Gastroesophageal sphincter (tissue), 3 donors: ENCODE measurements at regions not wholly inside any gene's neighbourhood (a gene's known extent, or its start where the extent isn't known, plus 50 kb on each side); places are given as distances from the start of the nearest gene placed in this dataset.

Experiments
- EP300 ChIP-seq: sonication (generic); formaldehyde crosslinking; IDR thresholded peaks from one replicate; pipeline ENCODE4 v1.6.1; 2017; ENCODE audit warnings: antibody characterized with exemption, mild to moderate bottlenecking
- TF ChIP-seq, protein P1 (sequence below), 4 experiments: fragments of 200-600 bp in 2 of 4; fragments of 450-650 bp in 2 of 4; sonication (generic) in 1 of 4; IDR thresholded peaks; one replicate each; pipeline ENCODE4 v1.5.1; 2017 to 2019; ENCODE audit warnings: antibody characterized with exemption in 4 of 4, mild to moderate bottlenecking in 2 of 4, moderate library complexity in 2 of 4

DNA sequence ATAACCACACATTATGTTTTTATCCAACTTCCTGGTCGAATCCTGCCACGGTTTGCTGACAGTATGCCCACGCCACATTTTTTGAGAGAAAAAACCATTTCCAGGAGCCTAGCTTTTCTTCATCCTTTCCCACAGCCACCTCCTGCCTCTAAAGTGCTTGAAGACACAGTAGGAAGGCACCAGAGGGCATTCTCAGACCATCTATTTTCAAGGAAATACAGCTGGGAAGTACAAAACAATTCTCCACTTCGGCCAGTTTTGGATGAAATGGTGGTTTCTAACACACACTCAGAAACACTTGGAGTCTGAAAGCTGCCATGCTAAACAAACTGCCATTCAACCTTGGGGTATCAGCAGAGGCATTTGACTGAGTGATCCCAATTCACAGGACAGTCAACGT, 86.3 kb upstream of the RPS23 start:
- TF ChIP-seq, protein P1, sequence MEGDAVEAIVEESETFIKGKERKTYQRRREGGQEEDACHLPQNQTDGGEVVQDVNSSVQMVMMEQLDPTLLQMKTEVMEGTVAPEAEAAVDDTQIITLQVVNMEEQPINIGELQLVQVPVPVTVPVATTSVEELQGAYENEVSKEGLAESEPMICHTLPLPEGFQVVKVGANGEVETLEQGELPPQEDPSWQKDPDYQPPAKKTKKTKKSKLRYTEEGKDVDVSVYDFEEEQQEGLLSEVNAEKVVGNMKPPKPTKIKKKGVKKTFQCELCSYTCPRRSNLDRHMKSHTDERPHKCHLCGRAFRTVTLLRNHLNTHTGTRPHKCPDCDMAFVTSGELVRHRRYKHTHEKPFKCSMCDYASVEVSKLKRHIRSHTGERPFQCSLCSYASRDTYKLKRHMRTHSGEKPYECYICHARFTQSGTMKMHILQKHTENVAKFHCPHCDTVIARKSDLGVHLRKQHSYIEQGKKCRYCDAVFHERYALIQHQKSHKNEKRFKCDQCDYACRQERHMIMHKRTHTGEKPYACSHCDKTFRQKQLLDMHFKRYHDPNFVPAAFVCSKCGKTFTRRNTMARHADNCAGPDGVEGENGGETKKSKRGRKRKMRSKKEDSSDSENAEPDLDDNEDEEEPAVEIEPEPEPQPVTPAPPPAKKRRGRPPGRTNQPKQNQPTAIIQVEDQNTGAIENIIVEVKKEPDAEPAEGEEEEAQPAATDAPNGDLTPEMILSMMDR (IDR thresholded peaks at IDR 0.05) = peak in 3 of 4 experiments; percentile 19 to 40 (median 26)
- no peak for TF ChIP-seq EP300
